ENCODE measurements at regions not wholly inside any gene's neighbourhood (a gene's known extent, or its start where the extent isn't known, plus 50 kb on each side); places are given as distances from the start of the nearest gene placed in this dataset.

DNA sequence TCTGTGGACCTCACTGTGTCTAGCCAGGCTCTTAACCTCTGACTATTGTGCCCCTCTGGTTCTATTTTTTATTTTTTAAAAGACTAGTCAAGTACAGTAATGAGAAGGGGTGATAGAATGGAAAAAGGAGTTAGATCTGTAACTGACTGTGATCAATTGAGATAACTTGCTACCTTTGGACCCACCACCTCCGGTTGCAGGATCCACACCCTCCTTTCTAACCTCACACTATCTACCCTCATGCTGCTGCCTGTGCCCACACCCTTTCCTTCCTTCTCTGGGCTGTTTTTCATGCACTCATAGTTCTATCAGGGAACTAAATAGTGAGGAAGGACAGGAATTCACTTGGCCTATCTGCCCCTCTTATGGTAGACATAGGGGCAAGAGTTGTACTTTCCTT lies 172.3 kb downstream of the KATNIP start:
- H3K36me3 ChIP-seq: no peaks in the 10 kb centered on the region
- TF ChIP-seq, protein P1, sequence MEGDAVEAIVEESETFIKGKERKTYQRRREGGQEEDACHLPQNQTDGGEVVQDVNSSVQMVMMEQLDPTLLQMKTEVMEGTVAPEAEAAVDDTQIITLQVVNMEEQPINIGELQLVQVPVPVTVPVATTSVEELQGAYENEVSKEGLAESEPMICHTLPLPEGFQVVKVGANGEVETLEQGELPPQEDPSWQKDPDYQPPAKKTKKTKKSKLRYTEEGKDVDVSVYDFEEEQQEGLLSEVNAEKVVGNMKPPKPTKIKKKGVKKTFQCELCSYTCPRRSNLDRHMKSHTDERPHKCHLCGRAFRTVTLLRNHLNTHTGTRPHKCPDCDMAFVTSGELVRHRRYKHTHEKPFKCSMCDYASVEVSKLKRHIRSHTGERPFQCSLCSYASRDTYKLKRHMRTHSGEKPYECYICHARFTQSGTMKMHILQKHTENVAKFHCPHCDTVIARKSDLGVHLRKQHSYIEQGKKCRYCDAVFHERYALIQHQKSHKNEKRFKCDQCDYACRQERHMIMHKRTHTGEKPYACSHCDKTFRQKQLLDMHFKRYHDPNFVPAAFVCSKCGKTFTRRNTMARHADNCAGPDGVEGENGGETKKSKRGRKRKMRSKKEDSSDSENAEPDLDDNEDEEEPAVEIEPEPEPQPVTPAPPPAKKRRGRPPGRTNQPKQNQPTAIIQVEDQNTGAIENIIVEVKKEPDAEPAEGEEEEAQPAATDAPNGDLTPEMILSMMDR (IDR thresholded peaks at IDR 0.05): no peak
- H3K4me1 ChIP-seq: peaks cover 11% of the 10 kb centered on the region
- H3K4me3 ChIP-seq: no peak overlapping the region
- H3K27me3 ChIP-seq: no peaks in the 10 kb centered on the region
- DNase-seq (no peak), ATAC-seq (no peak)
- no peaks in the 10 kb centered on the region for H3K9me3 ChIP-seq
- intact Hi-C loops (cut with DNase I): no loop called here
- no peak overlapping the region for H3K27ac ChIP-seq

DNA sequence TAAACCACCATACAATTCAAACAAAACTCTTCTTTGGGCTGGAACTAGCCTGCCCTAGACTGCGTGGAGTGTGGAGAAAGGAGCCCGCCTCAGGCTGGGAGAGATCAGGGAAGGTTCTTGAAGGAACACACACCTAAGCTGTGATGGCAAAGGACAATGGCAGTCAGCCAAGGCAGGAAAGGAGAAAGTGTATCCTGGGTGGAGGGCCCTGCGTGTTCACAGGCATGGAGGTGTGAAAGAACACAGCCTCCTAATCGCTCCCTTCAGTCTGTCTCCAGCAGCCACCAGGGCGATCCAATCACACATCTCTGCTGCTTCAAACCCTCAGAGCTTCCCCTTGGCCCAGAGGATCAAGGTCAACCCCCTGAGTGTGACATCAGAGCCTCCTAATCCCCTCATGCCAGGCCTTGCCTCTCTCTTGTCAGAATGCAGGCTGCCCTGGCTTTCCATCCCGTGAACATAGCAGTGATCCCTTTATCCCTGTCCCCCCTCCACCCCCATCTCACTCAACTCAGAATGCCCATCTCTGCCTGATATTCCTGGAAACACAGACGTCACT lies 173.0 kb downstream of the KATNIP start:
- Histone ChIP-seq H3K36me3 (peaks cover 3% of the 10 kb centered on the region), H3K4me1 (peaks cover 11% of the 10 kb centered on the region), H3K9me3 (no peaks in the 10 kb centered on the region), H3K27ac (no peak overlapping the region), H3K27me3 (no peaks in the 10 kb centered on the region), H3K4me3 (no peak overlapping the region)
- ATAC-seq (no peak), DNase-seq (no peak)
- intact Hi-C loops (cut with DNase I): no loop called here
- TF ChIP-seq, protein P1 (IDR thresholded peaks at IDR 0.05): no peak

DNA sequence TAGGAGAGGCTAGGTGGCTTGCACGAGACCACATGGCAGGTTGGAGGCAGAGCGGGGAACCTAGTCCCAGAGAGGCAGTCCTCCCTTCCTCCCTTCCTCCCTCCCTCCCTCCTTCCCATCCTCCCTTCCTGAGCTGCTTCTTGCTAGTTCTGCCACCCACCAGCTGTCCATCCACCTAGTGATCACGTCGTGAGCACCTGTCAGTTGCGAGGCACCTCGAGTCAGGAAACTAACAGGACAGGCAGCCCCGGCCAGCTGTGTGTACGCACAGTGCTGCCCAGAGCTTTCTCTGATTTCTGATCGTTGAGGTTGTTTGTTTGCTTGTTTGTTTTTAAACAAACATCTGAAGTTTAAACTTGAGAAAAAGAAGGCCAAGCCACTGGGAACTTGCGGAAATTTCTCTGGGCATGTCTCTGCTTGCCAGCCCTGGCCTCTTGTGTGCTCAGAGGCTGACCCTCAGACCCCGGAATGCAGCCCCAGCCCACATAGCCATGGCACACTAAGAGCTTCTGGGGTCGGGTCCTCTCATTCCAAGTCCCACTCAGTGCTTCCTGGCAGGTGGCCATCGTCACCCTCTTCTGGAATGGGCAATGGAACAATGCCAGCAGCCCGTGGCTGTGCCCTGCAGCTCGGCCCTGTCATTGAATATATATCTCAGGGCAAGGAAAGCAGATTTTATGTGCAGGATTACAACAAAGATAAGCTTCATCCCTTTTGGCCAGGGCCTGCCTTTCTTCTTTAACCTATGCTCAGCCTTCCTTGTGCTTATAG lies 174.0 kb downstream of the KATNIP start:
- TF ChIP-seq, protein P1 (IDR thresholded peaks at IDR 0.05): no peak
- intact Hi-C loops (cut with DNase I): no loop called here
- Histone ChIP-seq H3K27ac (no peak overlapping the region), H3K9me3 (no peaks in the 10 kb centered on the region), H3K4me1 (peaks cover 14% of the 10 kb centered on the region), H3K36me3 (peaks cover 3% of the 10 kb centered on the region), H3K4me3 (no peak overlapping the region), H3K27me3 (no peaks in the 10 kb centered on the region)
- no peak for DNase-seq
- ATAC-seq: no peak

DNA sequence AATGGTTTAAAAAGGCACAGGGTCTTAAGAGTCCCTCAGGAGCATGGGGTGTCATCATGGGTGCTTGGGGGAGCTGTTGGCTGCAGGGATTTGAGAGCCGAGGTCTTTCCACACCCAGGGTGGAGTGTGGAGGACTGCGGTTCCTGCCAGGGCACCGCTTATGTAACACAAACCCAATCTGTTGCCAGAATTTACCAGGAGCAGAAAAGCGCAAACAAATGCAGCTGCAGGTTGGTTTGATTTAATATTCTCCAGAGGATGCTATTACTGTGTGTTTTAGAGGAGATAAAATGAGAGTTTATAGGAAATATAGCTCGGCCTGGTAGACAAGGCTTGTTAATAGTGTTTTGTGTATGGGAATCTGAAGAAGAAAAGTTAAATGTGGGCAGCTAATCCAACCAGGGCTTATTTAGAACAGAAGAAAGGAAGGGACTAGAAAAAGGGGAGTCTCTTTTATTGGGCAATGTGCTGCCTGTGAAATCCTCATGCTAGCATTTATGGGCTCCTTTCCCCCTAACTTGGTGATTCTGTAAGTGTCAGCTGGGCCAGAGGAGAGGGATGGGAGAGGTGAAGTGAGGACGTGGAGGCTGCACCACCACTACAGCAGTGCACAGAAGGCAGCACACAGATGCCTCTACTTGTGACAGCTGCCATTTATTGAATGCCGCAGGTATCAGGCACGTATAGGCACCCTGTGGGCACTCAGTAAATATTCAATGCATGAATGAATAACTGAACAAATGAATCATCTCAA lies 174.7 kb downstream of the KATNIP start:
- H3K9me3 ChIP-seq: no peaks in the 10 kb centered on the region
- ATAC-seq (peak; percentile 55), DNase-seq (no peak)
- H3K27ac ChIP-seq: no peak overlapping the region
- H3K4me3 ChIP-seq: no peak overlapping the region
- intact Hi-C loops (cut with DNase I): no loop called here
- TF ChIP-seq, protein P1 (IDR thresholded peaks at IDR 0.05): no peak
- peaks cover 20% of the 10 kb centered on the region for H3K4me1 ChIP-seq
- no peaks in the 10 kb centered on the region for H3K27me3 ChIP-seq
- peaks cover 3% of the 10 kb centered on the region for H3K36me3 ChIP-seq

DNA sequence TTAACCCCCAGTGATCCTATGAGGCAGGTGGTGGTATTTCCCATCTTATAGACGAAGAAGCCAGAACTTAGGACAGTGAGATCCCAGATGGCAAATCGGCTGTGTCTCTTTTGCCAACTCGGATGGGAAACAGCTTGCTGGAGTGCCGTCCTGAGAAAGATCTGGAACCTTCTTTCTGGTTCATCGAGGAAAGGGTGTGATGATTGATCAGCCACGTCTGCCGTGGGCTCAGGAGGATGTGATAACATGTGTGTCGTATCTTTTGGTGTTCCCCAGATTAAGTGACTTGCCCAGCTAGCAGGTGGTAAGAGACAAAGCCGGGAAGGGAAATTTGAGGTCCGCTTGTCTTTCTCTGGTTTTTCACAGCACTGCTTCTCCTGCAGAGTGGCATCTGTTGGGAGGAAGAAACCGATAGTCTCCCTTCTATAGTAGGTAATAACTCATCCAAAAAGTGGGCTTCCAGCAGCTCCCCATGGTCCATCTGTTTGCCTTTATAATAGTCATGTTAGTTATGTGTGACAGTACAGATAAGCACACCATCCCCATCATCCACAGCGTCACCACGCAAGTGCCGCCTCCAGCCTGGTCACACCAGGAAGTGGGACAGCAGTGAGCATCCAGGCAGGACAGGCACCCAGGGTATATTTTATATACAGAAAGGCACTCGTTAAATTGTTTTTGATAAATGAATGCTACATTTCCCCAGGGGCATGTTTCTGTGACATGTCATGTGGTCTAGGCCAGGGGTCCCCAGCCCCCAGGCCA lies 175.5 kb downstream of the KATNIP start:
- Histone ChIP-seq H3K4me3 (no peak overlapping the region), H3K27ac (no peak overlapping the region), H3K4me1 (peaks cover 20% of the 10 kb centered on the region), H3K9me3 (no peaks in the 10 kb centered on the region), H3K36me3 (peaks cover 3% of the 10 kb centered on the region), H3K27me3 (no peaks in the 10 kb centered on the region)
- no peak for ATAC-seq
- intact Hi-C loops (cut with DNase I): no loop called here
- TF ChIP-seq, protein P1 (IDR thresholded peaks at IDR 0.05): no peak
- DNase-seq: no peak
